ENCODE measurements at regions not wholly inside any gene's neighbourhood (a gene's known extent, or its start where the extent isn't known, plus 50 kb on each side); places are given as distances from the start of the nearest gene placed in this dataset.

DNA sequence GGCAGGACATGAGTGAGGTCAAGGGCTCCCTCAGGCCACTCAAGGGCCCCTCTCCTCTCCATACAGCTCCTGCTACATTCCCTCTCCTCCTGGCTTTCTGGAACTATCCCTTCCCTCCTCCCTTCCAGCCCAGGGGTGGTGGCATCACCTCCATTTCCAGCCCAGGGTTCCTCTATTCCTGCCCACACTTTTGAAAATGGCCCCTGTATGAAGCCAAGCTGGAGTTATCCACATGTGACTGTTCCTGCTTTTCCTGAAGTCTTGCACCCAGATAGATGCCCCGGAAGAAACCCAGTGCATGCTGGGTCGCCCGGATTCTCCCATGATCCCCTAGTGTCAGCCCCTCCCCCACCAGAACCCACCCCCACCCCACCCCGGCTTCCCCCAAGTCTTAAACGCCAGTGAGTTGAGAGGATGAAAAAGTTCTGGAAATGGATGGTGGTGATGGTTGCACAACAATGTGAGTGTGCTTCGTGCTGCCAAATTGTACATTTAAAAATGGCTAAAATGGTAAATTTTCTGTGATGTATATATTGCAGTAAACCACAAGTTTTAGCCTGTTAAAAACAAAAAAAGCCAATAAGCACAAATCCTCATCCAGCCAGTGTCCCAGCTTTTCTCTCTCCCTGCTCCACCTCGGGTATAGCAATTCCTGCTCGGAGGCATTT is 136.9 kb downstream of the SCARB1 start:
- DNase-seq: no peak

DNA sequence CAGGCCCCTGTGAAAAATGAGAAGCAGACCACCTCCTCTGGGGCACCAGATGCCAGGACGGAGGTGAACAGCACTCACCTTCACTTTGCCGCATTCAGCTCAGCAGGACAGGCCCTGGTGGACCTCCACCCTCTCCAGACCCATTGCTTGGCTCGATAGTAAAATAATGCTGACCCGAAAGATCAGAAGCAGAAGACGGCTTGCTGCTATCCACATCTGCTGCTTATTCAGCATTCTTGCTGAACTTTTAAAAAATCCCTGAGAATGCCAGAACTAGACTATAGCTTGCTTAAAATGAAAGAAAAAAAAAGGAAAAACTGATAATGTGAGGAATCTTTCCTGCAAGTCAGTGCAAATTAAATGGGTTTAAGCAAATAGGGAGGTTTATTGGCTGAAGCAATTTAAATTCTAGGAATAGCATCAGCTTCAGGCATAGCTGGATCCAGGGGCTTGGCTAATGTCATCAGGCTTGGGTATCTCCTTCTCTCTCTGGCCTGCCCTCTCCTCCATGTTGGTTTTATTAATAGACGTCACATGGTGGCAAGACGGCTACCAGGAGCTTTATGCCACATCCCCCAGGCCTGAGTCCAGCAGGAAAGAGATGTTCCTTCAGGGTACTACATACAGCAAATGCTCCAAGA is 137.9 kb downstream of the SCARB1 start:
- no peak for DNase-seq

DNA sequence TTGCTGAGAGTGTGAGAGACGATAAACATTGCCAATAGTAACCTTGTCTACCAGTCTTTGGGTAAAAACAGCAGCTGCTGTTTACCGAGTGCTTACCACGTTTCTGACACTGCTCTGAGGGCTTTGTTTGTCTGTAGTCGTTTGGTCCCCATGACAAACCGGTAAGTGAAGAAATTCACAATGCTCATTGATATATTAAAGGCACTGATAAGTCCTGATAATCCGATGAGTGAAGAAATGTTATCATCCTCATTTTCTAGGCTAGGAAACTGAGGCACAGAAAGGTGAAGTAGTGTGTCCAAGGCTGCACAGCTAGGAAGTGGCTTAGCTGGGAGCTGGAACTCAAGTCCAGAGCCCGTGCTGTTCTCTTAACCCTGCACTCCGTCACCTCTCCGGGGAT is 138.6 kb downstream of the SCARB1 start:
- DNase-seq: no peak

DNA sequence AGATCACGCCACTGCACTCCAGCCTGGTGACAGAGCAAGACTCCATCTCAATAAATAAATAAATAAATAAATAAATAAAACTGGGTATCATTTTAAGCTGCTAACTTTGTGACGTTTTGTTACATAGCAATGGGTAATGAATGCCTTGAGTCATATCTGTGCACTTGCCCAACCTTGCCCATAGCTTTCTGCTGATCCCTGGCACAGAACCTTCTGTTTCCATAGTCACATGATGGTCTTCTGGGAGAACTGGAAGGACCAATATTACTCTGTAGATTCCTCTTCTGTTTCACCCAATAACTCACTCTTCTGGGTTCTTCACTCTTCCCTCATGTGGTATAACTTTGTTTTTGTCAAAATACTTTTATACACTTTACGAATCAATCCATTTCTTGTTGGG is 140.8 kb downstream of the SCARB1 start:
- no peak for DNase-seq

DNA sequence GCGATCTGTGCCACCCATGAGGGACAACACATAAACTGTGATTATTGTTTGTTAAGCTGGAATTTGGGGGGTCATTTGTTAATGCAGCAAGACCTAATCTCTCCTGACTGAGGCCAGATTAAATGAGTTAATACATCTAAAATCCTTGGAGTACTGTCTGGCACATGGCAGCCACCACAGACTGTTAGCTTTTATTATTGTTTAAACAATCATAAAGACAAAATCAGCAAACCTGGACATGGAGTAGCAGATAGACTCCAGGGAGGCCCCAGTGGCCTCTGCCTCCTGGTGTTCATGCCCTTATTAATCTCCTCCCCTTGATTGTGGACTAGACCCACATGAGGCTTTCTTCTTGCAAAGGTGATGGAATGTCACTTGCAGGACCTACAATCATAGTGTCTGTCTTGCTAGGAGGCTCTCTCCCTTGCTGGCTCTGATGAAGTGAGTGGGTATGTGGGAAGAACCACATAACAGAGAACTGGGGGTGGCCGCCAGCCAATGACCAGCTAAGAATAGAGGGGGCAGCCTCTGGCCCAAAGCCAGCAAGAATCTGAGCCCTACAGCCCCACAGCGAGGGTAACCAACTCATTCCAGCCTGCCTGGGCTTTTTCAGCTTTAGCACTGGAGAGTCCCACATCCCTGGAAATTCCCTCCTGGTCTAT is 142.0 kb downstream of the SCARB1 start:
- no peak for DNase-seq

DNA sequence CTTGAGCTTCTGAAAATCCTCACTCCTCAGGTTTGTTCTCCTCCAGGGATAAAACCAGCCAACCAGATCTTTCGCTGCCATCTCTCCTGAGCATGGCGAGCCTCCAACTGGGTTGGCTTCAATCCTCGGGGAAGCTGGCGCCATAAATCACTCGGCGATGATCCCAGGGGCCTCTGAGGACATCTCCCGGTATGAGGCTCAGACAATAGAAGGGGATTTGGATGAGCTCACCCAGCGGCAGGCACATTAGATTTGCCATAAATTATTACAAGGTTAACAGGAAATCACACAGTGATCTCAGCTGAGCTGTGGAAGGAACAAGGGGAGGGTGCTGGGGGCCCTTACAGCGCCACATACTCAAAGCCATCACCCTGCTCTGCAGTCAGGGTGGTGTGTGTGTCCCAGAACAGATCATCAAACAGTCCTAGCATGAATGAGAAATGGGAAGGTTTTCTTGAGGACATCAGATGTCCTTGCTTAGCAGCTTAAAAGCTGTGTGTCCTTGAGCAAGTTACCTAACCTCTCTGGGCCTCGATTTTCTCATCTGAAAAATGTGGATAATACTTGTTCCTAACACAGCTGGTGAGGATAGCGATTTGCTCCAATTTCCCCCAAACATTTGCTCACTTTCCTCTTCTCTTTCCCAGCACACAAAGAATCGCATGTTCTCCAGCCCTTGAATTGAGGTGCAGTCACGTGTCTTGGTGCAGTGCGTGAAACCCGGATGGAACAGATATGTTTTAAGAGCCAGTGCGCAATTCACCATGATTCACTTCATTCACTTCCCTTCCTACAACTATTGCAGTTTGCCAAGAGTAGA is 142.8 kb downstream of the SCARB1 start:
- no peak for DNase-seq

DNA sequence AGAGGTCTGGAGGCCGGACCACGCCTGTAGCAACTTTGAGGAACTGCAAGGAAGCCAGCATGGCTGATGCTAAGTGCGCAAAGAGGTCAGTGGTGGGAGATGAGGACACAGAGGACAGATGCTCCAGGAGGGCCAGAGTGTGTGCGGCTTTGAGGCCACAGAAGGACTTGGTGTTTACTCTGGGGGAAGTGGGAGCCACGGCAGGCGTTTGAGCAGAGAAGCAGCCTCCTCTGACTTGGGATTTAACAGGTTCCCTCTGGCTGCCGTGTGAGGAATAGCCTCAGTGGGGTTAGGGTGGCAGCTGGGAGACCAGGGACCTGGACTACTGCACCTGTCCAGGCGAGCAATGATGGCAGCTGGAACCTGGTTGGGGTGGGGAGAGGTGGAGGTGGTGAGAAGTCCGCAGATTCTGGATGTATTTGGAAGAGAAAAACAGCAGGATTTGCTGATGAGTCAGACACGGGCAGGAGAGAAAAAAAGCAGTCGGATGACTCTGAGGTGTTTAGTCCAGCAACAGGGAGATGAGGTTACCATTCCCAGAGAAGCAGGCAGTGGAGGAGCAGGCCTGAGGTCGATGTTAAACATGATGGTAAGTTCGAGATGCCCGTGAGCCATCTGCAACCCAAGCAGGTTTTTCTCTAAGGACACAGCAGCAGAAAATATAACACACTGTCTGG is 143.5 kb downstream of the SCARB1 start:
- no peak for DNase-seq

DNA sequence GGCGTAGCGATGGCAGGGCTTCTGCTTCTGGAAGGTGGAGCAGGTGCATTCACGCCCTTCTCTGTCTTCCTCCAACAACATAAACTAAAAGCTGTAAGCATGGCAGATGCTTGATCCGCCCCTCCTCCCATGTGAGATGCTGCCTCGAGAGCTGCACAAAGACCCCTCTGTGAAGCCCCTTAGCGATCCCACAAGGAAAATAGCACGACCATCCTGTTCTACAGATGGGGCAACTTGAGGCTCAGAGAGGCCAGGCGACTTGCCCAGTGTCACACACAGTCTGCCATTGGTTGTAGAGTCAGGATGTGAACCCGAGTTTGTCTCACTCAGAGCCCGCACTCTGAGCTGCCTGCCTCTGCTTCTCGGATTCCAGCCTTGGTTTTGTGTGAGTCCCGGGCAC is 144.4 kb downstream of the SCARB1 start:
- no peak for DNase-seq

DNA sequence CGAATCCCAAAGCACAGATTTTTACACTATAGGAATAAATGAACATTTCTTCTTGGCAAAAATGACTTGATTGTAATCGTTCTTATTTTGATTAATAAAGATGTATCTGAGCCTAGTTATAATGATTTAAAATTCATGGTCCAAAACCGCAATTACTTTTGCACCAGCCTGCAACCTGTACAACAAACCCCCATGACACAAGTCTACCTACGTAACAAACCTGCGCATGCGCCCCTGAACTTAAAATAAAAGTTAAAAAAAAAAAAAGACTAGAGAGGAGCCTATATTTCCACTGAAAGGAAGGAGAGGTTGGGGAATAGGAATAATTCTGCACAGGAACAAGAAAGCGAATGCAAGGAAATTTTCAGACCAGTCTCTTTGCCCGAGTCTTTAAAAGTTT is 145.2 kb downstream of the SCARB1 start:
- no peak for DNase-seq

DNA sequence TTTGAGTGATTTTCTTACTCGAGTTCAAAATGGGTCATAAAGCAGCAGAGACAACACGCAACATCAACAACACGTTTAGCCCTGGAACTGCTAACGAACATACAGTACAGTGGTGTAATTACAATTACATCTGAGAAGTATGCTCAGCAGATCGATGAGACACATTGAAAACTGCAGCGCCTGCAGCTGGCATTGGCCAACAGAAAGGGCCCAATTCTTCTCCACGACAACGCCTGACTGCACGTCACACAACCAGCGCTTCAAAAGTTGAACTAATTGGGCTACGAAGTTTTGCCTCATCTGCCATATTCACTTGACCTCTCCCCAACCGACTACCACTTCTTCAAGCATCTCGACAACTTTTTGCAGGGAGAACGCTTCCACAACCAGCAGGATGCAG is 145.6 kb downstream of the SCARB1 start:
- no peak for DNase-seq

DNA sequence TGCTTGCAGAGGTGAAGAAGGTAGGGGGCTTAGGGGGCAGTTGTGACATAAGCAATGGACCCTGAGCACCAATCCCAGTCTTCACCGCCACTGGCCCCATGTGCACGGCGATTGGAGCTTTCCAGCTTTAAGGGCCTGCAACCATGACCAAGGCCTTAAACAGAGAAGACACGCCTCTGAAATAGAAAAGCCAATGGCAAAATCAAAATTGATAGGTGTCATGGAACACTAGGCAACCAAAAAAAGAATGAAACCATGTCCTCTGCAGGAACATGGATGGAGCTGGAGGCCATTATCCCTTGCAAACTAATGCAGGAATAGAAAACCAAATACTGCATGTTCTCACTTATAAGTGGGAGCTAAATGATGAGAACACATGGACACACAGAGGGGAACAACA is 146.3 kb downstream of the SCARB1 start:
- DNase-seq: no peak

DNA sequence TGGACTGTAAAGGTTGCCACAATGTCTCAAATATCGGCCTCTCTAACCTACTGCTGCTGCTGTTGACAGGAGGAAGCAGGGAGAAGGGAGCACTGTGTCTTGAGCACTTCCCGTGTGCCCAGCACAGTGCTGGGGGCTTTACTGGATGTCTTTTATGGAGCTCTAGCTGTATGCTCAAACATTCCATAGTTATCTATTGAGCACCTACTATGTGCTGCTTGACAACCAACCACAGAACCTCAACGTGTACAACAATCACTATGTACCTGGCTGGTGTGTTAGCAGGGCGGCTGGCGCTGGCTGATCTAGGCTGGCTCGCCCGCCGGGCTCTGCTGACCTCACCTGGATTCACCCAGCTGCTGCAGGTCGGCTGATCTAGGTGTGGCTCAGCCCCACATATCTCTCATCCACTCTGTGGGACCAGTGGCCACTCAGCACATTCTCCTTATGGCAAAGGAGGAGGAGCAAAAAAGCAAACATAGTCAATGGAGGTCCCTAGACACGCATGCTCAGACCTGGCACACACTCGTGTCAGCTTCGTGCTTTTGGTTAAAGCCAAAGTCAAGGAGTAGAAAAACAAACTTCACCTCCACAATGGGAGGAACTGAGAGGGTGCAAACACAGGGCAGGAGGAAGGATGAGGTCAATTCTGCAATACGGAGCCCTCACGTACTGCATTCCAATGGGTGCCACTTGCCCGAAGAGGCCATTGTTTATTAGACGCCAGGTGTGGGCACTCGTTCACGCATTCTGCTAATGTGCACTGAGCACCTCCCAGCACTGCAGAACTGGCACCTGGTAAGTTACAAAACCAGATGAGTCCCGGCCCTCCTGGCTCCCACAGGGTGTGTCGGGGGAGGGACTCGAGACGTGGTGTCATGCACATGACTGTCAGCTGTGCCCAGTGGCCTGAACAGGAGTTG is 147.2 kb downstream of the SCARB1 start:
- DNase-seq: no peak

DNA sequence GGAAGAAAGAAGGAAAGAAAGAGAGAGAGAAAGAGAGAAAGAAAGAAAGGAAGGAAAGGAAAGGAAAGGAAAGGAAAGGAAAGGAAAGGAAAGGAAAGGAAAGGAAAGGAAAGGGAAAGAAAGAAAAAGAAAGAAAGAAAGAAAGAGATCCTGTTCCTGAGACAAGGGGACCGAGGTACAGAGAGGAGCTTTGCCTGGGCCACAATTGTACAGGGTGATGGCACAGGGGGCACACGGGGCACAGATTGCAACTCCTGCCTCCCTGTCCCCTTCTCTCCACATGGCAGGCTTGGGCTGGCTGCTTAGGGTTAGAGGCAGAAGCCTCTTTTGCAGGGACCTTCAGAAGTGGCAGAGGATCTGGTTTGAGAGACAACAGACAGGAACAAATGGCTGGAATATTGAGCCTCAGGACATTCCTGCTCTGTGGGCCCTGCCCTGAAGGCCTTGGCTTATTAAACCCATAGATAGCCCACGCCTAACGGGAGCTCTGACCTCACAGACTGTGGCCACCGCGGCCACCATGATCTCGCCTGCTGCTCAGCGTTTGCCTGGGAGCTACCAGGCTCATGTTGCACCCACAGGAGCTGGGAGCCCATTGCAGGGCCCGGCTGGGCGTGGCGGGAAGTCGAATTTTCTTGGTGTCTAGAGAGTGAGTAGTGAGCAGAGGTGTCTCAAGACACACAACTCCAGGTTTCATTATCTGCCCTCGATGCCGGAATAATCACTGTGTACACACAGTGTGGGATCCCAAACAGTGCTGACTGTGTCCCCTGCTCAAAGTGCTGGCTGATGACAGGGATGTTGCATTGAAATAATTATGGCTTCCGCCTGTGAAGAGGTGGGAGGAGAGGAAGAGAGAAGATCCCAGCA is 147.9 kb upstream of the NCOR2 start:
- no peak for DNase-seq

DNA sequence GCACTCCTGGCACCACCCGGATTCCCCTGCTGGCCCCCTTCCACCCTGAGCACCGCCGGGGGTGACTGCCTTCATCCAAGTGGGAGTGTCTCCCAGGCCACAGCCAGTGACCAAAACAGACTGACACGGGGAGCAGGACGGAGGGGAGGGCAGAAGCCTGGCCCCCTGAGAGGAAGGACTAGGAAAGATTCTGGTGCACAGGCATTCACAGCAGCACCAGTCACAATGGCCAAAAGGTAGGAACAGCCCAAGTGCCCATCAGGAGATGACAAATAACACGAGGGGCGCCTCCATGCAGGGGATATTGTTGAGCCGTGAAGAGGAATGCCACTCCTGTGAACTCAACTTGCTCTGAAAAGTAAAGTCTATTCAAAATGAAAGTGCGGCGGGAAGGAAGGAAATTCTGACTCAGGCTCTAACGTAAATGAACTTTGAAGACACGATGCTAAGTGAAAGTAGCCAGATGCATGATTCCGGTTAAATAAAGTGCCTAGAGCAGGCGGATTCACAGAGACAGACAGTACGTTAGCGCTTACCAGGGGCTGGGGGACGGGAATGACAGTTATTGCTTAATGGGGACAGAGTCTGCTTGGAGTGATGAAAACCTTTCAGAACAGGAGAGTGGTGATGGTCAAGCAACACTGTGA is 146.1 kb upstream of the NCOR2 start:
- peak; percentile 76 for DNase-seq

DNA sequence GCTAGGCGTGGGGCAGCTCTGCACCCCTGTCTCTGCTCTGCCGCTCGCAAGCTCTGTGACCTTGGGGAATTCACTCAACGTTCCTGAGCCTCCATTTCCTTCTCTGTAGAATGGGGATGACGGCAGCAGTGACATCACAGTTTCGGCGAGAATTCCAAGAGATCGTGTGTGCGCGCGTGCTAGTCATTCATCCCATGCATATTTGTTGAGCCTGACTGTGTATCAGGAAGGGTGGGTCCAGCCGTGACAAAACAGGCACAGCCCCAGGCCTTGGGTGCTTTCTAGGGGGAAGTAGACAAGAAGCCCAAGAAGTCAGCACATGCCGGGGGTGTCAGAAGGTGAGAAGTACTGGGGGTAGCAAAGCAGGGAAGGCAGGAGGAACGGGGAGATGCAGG is 145.6 kb upstream of the NCOR2 start:
- no peak for DNase-seq

DNA sequence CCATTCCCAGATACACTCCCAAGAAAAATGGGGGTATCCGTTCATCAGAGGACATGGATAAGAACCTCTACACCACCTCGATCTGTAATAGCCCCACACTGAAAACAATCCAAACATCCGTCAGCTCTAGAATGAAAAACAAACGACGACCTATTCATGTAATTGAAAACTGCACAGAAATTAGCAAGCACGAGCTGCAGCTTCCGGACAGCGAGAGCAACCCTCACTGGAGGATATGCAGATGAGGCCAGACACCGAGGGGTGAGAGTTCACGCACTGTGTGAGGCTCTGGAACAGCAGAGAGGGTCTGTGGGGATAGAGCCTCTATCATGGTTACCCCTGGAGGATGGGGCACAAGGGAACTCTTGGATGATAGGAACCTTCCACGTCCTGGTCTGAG is 143.9 kb upstream of the NCOR2 start:
- no peak for DNase-seq

DNA sequence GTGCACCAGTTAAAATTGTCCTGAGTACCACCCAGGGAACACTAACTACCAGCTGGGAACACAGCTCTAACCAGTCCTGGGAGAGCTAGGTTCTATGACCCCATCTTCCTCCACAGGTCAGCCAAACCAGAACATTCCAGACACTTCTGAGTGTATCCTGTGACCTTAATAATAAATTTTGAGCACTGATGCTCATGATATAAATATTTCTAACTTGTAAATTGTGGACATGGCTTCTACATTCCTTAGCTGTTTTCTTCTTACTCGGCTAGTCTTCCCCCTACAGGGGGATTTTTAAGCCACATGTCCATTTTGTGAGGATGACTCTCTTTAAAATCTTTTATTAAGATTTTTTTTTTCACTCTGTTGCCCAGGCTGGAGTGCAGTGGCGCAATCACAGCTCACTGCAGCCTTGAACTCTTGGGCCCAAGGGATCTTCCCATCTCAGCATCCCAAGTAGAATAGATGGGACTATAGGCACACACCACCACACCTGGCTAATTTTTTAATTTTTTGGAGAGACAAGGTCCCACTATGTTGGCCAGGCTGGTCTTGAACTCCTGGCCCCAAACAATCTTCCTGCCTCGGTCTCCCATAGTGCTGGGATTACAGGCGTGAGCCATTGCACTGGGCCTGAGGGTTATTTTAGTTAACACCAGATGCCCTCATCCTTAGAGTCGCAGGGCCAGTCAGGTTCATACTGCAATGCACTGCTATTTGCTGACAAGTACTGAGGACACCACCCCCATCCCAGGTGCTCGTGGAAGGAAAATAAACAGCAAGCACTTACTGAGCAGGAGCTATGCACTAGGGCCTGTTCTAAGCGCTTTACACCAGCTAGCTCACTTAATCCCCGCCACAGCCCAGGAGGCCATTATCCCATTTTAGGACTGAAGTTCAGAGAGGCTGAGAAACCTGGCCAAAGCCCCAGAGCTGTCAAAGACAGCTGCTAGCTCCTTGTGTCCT is 142.6 kb upstream of the NCOR2 start:
- no peak for DNase-seq

DNA sequence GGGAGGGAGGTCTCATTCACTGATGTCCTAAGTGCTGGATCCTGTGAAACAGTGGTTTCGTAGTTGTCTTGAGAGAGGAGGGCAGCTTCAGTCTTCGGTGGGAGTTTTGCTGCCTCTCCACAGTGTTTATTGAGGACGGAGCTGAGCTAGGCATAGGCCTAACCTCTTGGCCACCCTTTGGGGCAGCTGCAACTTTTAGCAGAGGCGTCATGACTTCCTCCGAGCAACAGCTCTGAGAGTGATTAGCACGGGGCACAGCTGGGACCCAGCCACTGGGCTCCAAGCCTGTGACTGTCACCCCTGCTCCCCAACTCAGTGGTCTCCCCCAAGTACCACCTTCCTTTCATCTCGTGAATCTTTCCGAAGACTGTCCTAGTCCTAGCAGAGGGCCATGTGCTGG is 139.9 kb upstream of the NCOR2 start:
- DNase-seq: no peak

DNA sequence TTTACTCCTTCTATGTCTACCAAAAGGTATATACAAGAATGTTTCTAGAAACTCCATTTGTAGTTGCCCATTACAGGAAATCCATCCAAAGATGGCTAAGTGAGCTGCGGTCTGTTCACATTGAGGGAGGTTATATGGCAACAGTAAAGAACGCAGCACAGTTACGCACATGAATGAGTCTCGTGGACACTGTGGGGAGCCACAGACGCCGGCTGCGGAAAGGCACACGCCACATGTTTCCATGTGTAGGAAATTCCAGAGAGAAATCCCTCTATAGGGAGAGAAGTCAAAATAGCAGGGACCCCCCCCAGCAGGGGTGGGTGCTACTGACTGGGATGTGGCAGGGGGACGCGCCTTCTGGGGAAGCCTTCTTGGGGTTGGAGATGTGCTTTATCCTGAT is 139.0 kb upstream of the NCOR2 start:
- no peak for DNase-seq

All from activated CD8-positive, alpha-beta memory T cell treated with anti-CD3 and anti-CD28 coated beads, Interleukin-2, amount 50 U/mL, for 48 hours (primary cell).